ENCODE measurements at regions not wholly inside any gene's neighbourhood (a gene's known extent, or its start where the extent isn't known, plus 50 kb on each side); places are given as distances from the start of the nearest gene placed in this dataset.
"Not testable (repeated sequence)": the region's sequence is repeated elsewhere in the genome, so short reads cannot be mapped to it uniquely, and the experiment has no call there.

DNA sequence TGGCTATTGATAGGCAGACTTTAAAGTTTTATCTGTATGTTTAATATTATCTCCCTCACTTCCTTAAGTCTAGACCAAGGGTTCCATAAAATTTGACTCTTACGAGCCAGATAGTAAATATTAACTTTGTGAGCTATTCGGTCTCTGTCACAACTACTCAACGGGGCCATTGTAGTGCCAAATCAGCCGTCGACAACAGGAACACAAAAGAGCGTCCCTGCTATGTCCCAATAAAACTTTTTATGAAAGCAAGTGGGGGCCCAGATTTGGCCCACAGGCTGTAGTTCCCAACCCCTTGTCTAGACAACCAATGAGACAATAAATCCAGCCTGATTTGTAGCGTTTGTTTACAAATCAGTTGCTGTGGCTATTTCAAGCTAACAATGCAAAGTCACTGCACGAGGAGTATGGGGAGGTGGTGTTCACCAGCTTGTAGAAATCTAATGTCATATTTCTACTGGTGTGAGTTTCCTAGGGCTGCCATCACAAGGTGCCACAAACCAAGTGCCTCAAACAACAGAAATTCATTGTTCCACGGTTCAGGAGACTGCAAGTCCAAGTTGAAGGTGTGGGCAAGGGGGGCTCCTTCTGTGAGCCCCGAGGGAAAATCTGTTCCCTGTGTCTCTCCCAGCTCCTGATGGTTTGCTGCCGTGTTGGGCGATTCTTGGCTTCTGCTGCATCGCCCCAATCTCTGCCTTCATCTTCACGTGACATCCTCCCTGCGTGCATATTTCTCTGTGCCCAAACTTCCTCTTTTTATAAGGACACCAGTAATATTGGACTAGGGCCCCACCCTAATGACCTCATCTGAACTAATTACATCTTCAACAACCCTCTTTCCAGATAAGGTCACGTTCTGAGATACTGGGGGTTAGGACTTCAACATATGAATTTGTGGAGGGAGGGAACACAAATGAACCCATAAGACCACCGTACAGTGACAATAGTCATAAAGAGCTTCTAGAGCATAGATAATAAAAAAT lies 356.0 kb upstream of the JARID2 start:
- DNase-seq (ENCODE audit: low read depth in 1 of 2, low spot score in 1 of 2): no peak

DNA sequence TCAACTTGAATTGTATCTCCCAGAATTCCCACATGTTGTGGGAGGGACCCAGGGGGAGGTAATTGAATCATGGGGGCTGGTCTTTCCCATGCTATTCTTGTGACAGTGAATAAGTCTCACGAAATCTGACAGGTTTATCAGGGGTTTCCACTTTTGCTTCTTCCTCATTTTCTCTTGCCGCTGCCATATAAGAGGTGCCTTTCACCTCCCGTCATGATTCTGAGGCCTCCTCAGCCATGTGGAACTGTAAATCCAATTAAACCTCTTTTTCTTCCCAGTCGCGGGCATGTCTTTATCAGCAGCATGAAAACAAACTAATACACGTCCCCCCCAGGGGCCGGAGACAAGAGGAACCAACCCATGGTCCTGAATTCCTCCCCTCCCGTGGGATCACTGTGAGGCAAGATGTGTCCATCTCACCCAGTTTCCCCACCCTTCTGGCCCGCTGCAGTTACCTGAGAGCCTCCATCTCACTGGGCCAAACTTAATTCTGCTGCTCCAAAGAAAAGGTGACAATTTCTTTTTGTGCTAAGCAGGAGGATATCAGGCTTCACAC lies 354.0 kb upstream of the JARID2 start:
- not testable (repeated sequence) for DNase-seq (ENCODE audit: low read depth in 1 of 2, low spot score in 1 of 2)

DNA sequence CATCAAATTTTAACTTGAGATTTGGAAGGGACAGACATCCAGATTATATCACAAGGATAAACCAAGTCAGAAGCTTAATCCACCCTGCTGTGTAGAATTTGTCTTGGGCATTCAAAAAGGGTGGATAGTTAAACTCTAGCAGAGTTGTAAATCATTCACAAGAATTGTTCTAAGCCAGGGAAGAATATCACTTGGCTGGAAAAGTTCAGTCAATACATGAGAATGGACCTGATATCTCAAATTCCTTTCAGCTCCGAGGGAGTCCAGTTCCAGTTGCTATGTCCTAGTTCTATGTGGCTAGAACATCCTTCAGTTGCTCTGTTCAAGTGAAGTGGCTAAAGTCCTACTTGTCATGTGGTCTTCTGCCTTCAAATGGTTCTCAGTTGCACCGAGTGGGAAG lies 351.8 kb upstream of the JARID2 start:
- no peak for DNase-seq (ENCODE audit: low read depth in 1 of 2, low spot score in 1 of 2)

DNA sequence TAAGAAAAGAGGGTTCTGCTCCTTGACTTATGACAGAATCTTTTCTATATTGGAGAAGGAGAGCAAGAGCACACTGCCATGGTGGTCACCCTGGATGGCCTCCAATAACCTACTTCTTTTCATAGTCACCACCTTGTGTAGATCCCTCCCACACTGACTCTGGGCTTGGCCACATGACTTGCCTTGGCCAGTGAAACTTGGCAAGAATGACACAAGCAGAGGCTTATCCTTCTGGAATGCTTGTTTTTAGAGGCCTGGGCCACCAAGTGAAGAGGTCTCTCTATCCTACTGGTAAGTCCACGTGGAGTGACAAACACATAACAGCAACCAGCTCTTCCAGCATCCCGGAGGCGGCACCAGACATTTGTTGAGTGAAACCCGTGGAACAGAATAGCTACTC lies 349.4 kb upstream of the JARID2 start:
- DNase-seq (ENCODE audit: low read depth in 1 of 2, low spot score in 1 of 2): no peak

DNA sequence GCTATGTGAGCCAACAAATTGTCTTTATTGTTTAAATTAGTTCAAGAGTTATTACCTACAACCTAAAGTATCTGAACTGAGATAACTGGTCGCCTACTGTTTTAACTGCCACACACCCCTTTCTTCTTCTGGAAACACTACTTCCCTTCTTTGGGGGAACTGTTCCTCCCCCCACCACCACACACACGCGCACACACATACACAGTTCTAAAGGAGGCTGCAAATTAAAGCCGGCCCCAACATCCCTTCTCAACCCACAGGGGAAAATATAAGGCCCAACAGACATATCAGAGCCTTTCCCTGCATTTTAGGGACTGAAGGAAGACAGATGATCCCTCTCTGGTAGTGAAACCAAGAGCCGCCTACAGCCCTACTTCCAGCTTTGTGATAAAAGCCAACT lies 348.0 kb upstream of the JARID2 start:
- DNase-seq (ENCODE audit: low read depth in 1 of 2, low spot score in 1 of 2): no peak

DNA sequence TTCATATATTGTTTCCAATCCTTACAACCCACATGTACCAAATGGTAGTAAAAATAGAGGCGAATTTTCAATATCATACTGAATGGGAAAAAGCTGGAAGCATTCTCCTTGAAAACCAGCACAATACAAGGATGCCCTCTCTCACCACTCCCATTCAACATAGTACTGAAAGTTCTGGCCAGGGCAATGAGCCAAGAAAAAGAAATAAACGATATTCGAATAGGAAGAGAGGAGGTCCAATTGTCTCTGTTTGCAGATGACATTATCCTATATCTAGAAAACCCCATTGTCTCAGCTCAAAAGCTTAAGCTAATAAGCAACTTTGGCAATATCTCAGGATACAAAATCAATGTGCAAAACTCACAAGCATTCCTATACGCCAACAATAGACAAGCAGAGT lies 346.4 kb upstream of the JARID2 start:
- not testable (repeated sequence) for DNase-seq (ENCODE audit: low read depth in 1 of 2, low spot score in 1 of 2)

DNA sequence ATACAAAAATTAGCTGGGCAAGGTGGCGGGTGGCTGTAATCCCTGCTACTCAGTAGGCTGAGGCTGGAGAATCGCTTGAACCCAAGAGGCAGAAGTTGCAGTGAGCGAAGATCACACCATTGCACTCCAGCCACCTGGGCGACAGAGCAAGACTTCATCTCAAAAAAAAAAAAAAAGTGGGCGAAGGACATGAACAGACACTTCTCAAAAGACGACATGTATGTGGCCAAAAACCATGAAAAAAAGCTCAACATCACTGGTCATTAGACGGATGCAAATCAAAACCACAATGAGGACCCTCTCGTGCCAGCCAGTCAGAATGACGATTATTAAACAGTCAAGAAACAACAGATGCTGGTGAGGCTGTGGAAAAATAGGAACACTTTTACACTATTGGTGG lies 344.9 kb upstream of the JARID2 start:
- DNase-seq (ENCODE audit: low read depth in 1 of 2, low spot score in 1 of 2): no peak

DNA sequence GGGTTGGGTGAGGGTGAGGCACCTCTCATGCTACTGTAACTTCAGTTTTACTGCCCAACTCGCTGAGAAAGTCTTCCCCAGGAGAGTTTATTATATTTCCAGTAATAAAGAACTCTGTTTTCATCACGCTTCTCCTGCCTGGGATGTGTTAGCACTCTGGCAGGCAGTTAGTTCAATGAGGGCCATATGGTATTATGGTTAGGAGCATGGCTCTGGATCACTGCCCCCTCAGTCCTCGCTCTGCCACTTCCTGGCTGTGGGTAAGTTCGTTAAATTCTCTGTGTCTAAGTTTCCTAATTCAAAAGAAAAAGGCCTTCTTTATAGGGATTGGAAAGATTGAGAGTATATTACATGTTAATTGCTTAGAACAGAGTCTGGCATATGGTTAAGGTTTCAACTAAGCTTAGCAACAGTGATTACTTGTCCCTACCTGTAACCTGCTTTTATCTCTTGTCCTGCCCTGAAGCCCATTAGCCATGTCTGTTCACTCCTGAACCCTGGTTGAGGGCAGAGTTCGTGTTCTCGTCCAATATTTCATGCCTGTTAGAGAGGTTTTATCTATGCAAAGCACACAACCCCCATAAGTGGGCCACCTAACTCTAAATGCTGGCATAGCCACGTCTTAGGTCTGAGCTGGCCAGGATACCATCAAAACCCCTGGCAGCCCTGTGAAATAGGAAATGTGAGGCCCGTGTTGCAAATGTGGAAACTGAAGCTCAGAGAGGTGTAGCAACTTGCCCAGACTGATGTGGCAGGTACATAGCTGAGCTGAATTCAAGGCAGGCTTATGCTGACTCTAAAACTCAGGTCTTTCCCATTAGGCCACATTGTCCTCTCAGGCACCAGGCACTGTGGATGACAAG lies 342.5 kb upstream of the JARID2 start:
- DNase-seq (ENCODE audit: low read depth in 1 of 2, low spot score in 1 of 2): no peak

DNA sequence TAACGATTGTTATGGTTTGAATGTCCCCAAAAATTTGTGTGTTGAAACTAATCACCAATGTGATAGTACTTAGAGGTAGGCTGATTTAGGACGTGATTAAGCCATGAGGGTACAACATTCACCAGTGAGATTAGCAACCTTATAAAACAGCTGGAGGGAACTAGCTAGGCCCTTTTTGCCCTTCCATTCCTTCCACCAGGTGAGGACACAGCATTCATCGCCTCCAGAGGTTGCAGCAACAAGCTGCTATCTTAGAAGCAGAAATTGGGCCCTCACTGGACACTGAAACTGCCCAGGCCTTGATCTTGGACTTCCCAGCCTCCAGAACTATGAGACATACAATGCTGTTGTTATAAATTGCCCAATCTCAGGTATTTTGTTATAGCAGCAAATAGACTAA lies 340.7 kb upstream of the JARID2 start:
- DNase-seq (ENCODE audit: low read depth in 1 of 2, low spot score in 1 of 2): no peak

DNA sequence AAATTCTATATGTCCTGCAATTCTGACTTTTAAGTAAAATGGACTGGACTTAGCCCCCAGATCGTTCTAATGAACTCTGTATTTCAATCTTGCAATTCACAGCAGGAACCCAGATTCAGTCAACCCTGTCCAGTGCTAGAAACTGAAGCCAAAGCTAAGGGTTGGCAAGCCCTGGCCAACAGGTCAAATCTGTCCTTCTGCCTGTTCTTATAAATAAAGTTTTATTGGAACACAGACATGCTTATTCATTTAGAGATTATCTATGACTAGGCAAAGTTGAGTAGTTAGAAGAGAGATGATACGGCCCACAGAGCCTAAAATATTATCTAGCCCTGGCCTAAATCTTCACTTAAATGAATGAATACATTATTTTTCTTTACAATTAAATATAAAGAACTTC lies 339.2 kb upstream of the JARID2 start:
- no peak for DNase-seq (ENCODE audit: low read depth in 1 of 2, low spot score in 1 of 2)

DNA sequence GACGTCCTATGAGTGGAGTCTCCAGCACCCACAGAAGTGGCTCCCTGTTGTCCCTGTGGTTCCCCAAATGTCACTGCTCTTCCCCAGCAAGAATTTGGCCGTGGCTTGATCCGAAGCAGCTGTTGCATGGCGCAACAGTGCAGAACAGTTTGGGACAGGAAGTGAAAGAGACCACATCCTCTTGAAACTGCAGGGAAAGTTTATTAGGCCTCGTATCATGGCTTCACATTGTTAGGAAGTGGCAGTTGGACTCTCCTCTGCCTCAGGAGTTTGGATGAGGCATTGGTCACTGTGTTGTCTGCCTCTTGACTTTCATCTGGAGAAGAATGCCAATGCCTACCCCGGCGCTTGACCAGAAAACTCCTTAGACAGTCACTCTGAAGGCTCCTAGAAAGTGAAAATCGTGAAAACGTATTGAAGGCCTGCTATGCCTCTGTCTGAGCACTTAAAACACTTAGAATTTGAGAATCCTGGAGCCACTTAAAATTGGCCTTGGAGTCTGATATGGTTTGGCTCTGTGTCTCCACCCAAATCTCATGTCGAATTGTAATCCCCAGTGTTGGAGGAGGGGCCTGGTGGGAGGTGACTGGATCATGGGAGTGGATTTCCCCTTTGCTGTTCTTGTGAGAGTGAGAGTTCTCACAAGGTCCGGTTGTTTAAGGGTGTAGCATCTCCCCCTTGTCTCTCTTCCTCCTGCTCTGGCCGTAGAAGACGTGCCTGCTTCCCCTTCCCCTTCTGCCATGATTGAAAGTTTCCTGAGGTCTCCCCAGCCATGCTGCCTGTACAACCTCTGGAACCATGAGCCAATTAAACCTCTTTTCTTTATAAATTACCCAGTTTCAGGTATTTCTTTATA lies 334.9 kb upstream of the JARID2 start:
- DNase-seq (ENCODE audit: low read depth in 1 of 2, low spot score in 1 of 2): no peak

DNA sequence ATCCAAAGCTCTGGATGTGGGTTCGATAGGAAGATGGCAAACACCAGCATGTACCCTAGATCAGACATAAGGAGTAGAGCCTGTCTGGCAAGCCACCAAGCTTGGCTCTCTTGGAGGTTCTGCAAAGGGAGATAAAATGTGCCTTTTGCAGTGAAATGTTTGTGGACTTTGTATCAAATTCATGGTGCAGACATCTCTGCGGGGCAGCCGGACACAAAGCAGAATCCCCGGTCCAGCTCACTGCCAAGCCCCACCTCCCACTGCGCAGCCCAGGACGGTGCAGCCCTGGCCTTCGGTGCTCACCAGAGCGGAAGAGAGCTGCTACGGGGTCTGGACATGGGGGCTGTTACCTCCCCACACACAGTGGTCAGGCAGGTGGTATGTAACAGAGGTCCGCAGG lies 333.6 kb upstream of the JARID2 start:
- DNase-seq (ENCODE audit: low read depth in 1 of 2, low spot score in 1 of 2): no peak

DNA sequence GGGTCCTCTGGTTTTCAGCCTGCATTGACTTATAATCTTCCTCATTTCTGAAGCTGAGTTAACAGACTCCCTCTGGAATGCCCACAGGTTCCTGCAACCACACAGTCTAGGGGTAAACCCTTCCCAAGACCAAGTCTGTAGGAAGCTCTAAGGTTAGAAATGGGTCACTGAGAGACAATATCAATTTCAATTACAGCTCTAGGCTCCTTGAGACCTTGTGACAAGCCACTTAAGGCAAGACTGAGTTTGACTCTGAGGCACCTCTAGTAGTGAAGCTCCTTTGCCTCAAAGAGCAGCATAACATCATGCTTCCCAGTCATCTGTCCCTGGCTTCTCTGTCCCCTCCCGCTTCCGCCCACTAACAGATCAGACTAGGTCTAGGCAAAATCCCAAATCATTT lies 333.2 kb upstream of the JARID2 start:
- no peak for DNase-seq (ENCODE audit: low read depth in 1 of 2, low spot score in 1 of 2)

DNA sequence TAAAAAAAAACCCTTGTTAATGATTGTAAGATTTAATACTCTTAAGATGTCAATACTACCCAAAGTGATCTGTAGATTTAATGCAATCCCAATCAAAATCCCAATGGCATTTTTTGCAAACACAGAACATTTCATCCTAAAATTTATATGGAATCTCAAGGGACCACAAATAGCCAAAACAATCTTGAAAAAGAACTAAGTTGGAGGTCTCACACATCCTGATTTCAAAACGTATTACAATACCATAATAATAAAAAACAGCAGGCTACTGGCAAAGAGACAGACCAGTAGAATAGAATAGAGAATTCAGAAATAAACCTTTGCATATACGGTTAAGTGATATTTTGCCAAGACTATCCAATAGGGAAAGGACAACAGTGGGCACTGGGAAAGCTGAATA lies 331.9 kb upstream of the JARID2 start:
- DNase-seq (ENCODE audit: low read depth in 1 of 2, low spot score in 1 of 2): no peak

DNA sequence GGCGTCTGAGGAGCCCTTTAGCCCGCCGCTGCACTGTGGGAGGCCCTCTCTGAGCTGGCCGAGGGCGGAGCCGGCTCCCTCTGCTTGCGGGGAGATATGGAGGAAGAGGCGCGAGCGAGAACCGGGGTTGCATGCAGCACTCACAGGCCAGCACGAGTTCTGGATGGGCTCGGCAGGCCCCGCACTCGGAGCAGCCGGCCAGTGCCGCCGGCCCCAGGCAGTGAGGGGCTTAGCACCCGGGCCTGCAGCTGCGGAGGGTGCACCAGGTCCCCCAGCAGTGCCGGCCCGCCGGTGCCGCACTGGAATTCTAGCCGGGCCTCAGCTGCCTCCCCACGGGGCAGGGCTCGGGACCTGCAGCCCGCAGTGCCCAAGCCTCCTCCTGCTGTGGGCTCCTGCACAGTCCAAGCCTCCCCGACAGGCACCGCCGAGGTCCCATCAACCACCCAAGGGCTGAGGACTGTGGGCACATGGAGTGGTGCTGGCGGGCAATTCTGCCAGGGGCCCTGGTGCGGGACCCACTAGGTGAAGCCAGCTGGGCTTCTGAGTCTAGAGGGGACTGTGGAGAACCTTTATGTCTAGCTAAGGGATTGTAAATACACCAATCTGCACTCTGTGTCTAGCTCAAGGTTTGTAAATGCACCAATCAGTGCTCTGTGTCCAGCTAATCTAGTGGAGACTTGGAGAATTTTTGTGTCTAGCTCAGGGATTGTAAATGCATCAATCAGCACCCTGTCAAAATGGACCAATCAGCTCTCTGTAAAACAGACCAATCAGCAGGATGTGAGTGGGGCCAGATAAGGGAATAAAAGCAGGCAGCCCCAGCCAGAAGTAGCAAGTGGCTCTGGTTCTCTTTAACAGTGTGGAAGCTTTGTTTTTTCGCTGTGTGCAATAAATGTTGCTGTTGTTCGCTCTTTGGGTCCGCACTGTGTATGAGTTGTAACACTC lies 329.7 kb upstream of the JARID2 start:
- DNase-seq (ENCODE audit: low read depth in 1 of 2, low spot score in 1 of 2): no peak

DNA sequence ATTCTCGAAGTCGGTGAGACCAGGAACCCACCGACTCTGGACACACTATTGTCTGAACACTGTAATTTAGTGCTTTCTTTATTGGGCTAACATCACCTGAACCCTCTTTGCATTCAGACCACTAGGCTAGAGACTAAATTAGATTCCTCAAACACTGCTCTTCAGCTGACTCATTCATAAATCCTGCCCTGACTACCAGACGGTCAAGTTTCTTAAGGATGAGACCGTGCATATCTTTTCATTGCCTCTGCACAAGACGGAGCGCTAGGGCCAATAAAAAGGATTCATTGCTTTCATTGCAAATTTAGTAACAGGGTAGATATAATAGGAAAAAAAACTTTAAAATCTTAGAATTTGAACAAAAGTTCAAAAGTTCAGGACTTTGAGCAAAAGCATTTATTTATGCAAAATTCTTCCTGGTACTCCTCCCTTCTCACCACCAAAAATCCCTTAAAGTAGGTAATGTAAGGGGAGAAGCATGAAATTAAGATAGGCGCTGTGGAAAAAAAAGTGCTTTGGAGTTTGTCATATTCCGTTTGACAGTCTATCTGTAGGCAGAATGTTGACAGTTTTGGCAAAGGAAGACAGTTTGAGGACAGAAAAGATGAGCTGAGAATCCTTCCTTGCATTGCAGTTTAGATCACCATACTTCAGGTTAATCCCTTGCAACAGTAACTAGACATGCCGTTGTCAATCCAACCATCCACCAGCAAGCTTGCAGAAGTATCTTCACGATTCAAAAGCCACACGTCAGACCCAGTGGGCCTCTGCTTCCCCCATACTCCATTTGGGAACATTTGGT lies 328.6 kb upstream of the JARID2 start:
- DNase-seq (ENCODE audit: low read depth in 1 of 2, low spot score in 1 of 2): no peak

DNA sequence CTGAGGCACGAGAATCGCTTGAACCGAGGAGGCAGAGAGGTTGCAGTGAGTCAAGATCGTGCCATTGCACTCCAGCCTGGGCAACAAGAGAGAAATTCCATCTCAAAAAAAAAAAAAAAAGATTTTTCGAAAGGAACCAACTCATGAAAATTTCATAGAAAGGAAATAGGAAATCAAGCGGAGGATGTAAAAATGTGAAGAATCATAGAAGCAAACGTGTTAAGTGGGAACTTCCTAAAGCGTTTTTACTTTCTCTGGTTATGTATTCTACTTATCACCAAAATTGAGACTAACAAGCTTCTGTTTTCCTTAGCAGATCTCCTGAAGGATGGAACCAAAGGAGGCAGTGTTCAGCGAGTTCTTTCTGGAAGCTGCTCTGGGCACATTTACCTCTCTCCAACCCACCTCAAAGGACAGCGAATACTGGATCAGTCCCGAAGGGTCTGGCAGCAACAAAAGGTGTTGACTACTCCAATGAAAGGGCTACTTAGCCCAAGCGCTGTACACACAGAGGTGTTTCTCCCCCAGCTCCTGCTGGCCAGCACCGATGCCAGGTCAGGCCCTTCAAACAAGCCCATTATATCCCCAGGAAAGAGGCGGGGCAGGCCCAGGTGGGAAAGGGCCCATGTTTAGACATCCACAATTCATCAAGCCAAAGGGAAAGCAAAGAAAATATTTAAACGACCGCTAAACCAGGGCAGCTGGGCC lies 327.5 kb upstream of the JARID2 start:
- no peak for DNase-seq (ENCODE audit: low read depth in 1 of 2, low spot score in 1 of 2)

DNA sequence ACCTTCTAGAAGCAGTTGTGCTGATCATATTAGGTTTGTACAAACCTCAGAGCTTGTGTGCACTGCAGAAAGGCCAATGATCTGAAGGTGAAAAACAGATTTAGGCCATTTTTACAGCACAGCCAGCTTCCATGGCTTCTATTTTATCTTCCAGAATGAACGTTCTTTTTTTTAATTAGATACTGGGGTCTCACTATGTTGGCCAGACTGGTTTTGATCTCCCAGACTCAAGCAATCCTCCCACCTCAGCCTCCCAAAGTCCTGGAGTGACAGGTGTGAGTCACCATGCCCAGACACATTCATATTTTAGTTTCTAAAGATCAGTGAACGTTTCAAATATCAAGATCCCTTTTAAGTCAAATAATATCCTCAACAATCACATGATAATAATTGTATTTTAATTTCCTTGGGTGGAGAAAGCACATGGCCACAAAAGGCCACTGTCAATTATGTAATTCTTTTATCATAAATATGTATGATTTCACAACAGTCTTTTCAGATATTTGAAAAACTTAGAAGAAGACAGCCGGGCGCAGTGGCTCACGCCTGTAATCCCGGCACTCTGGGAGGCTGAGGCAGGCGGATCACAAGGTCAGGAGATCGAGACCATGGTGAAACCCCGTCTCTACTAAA lies 326.7 kb upstream of the JARID2 start:
- DNase-seq (ENCODE audit: low read depth in 1 of 2, low spot score in 1 of 2): no peak
